ENCODE measurements at regions not wholly inside any gene's neighbourhood (a gene's known extent, or its start where the extent isn't known, plus 50 kb on each side); places are given as distances from the start of the nearest gene placed in this dataset.

GRCh38 chr16:47971225-47971624 lies 184.6 kb downstream of the ABCC12 start:
- DNase-seq (ENCODE audit: low read depth in 2 of 2): no peak

GRCh38 chr16:47970291-47970931 lies 185.4 kb downstream of the ABCC12 start:
- DNase-seq (ENCODE audit: low read depth in 2 of 2): peak; percentile 6 to 44

GRCh38 chr16:47967374-47967773 lies 188.4 kb downstream of the ABCC12 start:
- DNase-seq (ENCODE audit: low read depth in 2 of 2): no peak

GRCh38 chr16:47966325-47966724 lies 189.5 kb downstream of the ABCC12 start:
- no peak for DNase-seq (ENCODE audit: low read depth in 2 of 2)

GRCh38 chr16:47965439-47965838 lies 190.4 kb downstream of the ABCC12 start:
- no peak for DNase-seq (ENCODE audit: low read depth in 2 of 2)

- DNase-seq (ENCODE audit: low read depth in 2 of 2): no peak
These were observed 197.1 kb downstream of the ABCC12 start for GRCh38 chr16:47958726-47959125.

GRCh38 chr16:47956916-47957315 lies 198.9 kb downstream of the ABCC12 start:
- no peak for DNase-seq (ENCODE audit: low read depth in 2 of 2)

GRCh38 chr16:47949714-47950113 lies 206.1 kb downstream of the ABCC12 start:
- no peak for DNase-seq (ENCODE audit: low read depth in 2 of 2)

- no peak for DNase-seq (ENCODE audit: low read depth in 2 of 2)
These were observed 206.5 kb downstream of the ABCC12 start for GRCh38 chr16:47949276-47949675.

GRCh38 chr16:47947723-47948122 lies 208.1 kb downstream of the ABCC12 start:
- no peak for DNase-seq (ENCODE audit: low read depth in 2 of 2)

- no peak for DNase-seq (ENCODE audit: low read depth in 2 of 2)
These were observed 209.7 kb downstream of the ABCC12 start for GRCh38 chr16:47946092-47946491.

GRCh38 chr16:47944589-47944988 lies 211.2 kb downstream of the ABCC12 start:
- DNase-seq (ENCODE audit: low read depth in 2 of 2): no peak

GRCh38 chr16:47943235-47943634 lies 212.6 kb downstream of the ABCC12 start:
- DNase-seq (ENCODE audit: low read depth in 2 of 2): no peak

- DNase-seq (ENCODE audit: low read depth in 2 of 2): no peak
These were observed 215.3 kb downstream of the ABCC12 start for GRCh38 chr16:47940466-47940865.

- no peak for DNase-seq (ENCODE audit: low read depth in 2 of 2)
These were observed 216.1 kb downstream of the ABCC12 start for GRCh38 chr16:47939680-47940079.

GRCh38 chr16:47938272-47938671 lies 217.5 kb downstream of the ABCC12 start:
- no peak for DNase-seq (ENCODE audit: low read depth in 2 of 2)

- DNase-seq (ENCODE audit: low read depth in 2 of 2): no peak
These were observed 227.8 kb downstream of the ABCC12 start for GRCh38 chr16:47928008-47928407.

- DNase-seq (ENCODE audit: low read depth in 2 of 2): no peak
These were observed 228.5 kb downstream of the ABCC12 start for GRCh38 chr16:47927330-47927729.

- DNase-seq (ENCODE audit: low read depth in 2 of 2): no peak
These were observed 229.9 kb downstream of the ABCC12 start for GRCh38 chr16:47925811-47926460.

GRCh38 chr16:47924950-47925349 lies 230.8 kb downstream of the ABCC12 start:
- DNase-seq (ENCODE audit: low read depth in 2 of 2): no peak

GRCh38 chr16:47921535-47921934 lies 234.3 kb downstream of the ABCC12 start:
- no peak for DNase-seq (ENCODE audit: low read depth in 2 of 2)

GRCh38 chr16:47920709-47921108 lies 235.1 kb downstream of the ABCC12 start:
- DNase-seq (ENCODE audit: low read depth in 2 of 2): no peak

GRCh38 chr16:47917118-47917517 lies 238.7 kb downstream of the ABCC12 start:
- no peak for DNase-seq (ENCODE audit: low read depth in 2 of 2)

All from lung microvascular endothelial cell (primary cell).